Prostate gland (tissue), 2 donors: ENCODE measurements at regions not wholly inside any gene's neighbourhood (a gene's known extent, or its start where the extent isn't known, plus 50 kb on each side); places are given as distances from the start of the nearest gene placed in this dataset.

Experiments used
- POLR2A ChIP-seq: fragments of 450-650 bp; IDR thresholded peaks from one replicate; pipeline ENCODE4 v1.6.1; 2016; ENCODE audit warnings: antibody characterized with exemption, mild to moderate bottlenecking
- POLR2AphosphoS5 ChIP-seq: sonication (generic); formaldehyde crosslinking; IDR thresholded peaks from one replicate; pipeline ENCODE4 v1.6.1; 2017; ENCODE audit warnings: antibody characterized with exemption
- TF ChIP-seq, protein P1 (sequence below), 4 experiments: fragments of 200-600 bp in 2 of 4; fragments of 450-650 bp in 2 of 4; sonication (generic) in 2 of 4; IDR thresholded peaks; 1 replicate in 3 of 4; 2 replicates in 1 of 4; pipeline ENCODE4 v1.5.1; 2016 to 2019; ENCODE audit warnings: antibody characterized with exemption in 4 of 4, mild to moderate bottlenecking in 2 of 4, moderate library complexity in 2 of 4

DNA sequence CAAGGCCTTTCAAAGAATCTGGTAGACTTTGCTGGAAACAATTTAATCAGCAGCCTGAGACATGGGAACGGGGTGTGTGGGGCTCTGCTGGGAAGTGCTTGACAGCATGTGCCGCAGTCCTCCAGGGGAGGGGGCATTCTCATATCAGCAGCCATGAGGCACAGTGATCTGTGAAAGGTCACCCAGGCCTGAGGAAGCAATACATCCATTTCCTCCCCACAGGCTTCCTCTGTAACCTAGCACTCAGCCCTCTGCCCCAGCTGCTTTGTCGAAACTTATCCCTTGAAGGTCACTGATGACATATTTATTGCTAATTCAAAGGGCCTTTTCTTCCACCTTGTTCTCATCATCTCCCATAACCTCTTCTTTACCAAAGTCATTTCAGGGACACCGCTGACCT is 103.3 kb downstream of the TNFAIP3 start:
- TF ChIP-seq, protein P1, sequence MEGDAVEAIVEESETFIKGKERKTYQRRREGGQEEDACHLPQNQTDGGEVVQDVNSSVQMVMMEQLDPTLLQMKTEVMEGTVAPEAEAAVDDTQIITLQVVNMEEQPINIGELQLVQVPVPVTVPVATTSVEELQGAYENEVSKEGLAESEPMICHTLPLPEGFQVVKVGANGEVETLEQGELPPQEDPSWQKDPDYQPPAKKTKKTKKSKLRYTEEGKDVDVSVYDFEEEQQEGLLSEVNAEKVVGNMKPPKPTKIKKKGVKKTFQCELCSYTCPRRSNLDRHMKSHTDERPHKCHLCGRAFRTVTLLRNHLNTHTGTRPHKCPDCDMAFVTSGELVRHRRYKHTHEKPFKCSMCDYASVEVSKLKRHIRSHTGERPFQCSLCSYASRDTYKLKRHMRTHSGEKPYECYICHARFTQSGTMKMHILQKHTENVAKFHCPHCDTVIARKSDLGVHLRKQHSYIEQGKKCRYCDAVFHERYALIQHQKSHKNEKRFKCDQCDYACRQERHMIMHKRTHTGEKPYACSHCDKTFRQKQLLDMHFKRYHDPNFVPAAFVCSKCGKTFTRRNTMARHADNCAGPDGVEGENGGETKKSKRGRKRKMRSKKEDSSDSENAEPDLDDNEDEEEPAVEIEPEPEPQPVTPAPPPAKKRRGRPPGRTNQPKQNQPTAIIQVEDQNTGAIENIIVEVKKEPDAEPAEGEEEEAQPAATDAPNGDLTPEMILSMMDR (IDR thresholded peaks at IDR 0.05) = no peak
- TF ChIP-seq POLR2AphosphoS5 (no peak), POLR2A (no peak)
